ENCODE measurements at regions not wholly inside any gene's neighbourhood (a gene's known extent, or its start where the extent isn't known, plus 50 kb on each side); places are given as distances from the start of the nearest gene placed in this dataset.

GRCh38 chr9:4356306-4356705, 56.4 kb upstream of the GLIS3 start:
- no peak overlapping the region for H3K4me3 ChIP-seq (ENCODE audit: low read depth, low read length)
- DNase-seq (ENCODE audit: low read depth): no peak
- no peak for TF ChIP-seq CTCF (conservative IDR thresholded peaks at IDR 0.05; ENCODE audit: low read depth, low read length)

GRCh38 chr9:4353236-4353635, 53.4 kb upstream of the GLIS3 start:
- no peak overlapping the region for H3K4me3 ChIP-seq (ENCODE audit: low read depth, low read length)
- TF ChIP-seq CTCF (conservative IDR thresholded peaks at IDR 0.05; ENCODE audit: low read depth, low read length): no peak
- DNase-seq (ENCODE audit: low read depth): no peak

- no peak for TF ChIP-seq CTCF (conservative IDR thresholded peaks at IDR 0.05; ENCODE audit: low read depth, low read length)
- no peak for DNase-seq (ENCODE audit: low read depth)
- H3K4me3 ChIP-seq (ENCODE audit: low read depth, low read length): no peak overlapping the region
Observed at GRCh38 chr9:4349816-4350418, 50.0 kb upstream of the GLIS3 start.
